ENCODE measurements at regions not wholly inside any gene's neighbourhood (a gene's known extent, or its start where the extent isn't known, plus 50 kb on each side); places are given as distances from the start of the nearest gene placed in this dataset.

GRCh38 chr10:53624722-53625121, 852.1 kb upstream of the MBL2 start:
- no peak for TF ChIP-seq CTCF (IDR thresholded peaks at IDR 0.05; ENCODE audit: low read depth, low read length)
- H3K4me3 ChIP-seq (ENCODE audit: low read depth, low read length) = no peak overlapping the region

DNA sequence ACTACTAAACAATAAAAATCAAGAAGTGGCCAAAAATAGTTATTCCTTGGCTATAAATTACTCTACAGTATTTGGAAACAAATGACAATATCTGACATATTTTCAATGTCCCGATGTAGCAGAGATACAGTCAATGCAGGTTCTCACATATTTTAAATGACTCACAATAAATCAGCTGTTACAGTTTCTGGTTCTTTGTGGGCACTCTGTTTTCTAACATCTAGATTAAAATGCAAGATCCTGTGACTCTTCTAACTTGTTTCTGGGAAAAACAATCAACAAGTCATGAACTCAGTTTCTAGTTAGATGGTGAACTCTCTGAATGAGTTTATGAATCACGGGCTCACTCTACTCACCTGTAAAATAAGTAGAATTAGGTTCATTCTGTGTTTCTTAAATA, 849.6 kb upstream of the MBL2 start:
- TF ChIP-seq CTCF (IDR thresholded peaks at IDR 0.05; ENCODE audit: low read depth, low read length) = no peak
- H3K4me3 ChIP-seq (ENCODE audit: low read depth, low read length) = no peak overlapping the region

DNA sequence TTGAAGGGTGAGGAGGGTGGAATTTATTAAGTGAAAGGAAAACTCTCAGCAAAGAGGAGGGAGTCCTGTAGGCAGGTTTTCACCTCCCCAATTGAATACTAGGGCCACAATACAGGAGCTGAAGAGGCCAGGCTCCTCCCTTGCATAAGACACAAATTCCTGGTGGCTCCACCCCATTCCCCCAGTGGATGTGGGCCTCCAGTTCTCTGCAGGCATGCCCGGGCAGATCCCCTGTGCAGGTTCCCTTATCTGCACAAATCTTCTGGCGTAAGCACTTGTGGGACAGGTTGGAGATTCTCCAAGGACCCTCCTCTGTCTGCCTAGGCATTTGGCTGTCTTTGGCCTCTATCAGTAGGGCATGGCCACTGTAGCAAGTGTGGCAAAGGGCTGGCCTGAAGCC, 847.1 kb upstream of the MBL2 start:
- no peak overlapping the region for H3K4me3 ChIP-seq (ENCODE audit: low read depth, low read length)
- TF ChIP-seq CTCF (IDR thresholded peaks at IDR 0.05; ENCODE audit: low read depth, low read length) = no peak

GRCh38 chr10:53607691-53608090, 835.1 kb upstream of the MBL2 start:
- TF ChIP-seq CTCF (IDR thresholded peaks at IDR 0.05; ENCODE audit: low read depth, low read length) = no peak
- H3K4me3 ChIP-seq (ENCODE audit: low read depth, low read length) = no peak overlapping the region

DNA sequence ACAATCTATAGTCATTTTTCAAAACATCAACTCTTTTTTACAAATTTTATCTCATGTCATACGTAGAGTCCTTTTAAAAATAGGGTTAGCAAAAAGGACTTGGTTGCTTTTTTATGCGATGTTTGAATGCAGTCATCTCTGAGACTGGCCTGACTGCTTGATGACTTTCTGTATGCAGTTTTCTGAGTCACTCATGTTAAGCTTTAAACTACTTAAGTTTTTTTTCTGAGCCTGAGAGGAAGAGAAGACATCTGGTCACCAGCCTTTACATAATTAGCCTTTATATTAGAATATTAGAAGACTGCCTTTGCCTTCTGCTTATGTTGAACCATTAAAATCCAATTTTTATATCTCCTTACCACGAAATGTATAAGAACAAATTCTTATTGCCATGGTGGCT, 834.4 kb upstream of the MBL2 start:
- H3K4me3 ChIP-seq (ENCODE audit: low read depth, low read length) = no peak overlapping the region
- no peak for TF ChIP-seq CTCF (IDR thresholded peaks at IDR 0.05; ENCODE audit: low read depth, low read length)

DNA sequence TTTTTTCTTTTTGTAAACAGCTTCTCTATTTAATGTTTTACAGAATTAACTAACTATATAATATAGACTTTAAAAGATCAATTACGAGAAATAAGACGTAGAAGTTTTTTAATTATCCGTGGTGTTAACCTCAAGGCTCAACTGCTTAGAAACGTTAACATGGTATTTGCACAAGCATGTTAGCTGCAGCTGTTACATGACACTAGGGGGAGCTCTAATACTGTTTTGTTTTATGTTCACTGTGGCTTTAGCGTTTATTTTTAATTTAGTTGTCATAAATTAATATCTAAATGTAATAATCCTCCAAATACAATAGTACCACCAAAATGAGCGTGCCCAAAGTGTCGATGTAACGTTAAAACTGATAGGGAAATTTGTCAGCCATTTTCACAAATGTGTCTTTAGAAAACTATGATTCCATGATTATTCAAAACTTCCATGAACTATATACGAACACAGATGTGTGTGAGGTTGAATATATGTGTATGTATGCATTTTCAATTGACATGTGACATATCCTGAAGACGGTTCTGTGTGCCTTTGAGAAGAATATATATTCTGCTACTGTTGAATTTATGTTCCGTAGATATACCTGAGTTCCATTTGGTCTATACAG, 828.8 kb upstream of the MBL2 start:
- TF ChIP-seq CTCF (IDR thresholded peaks at IDR 0.05; ENCODE audit: low read depth, low read length) = peak; percentile 43; the same call in 1 of the 2 replicates
- no peak overlapping the region for H3K4me3 ChIP-seq (ENCODE audit: low read depth, low read length)

- TF ChIP-seq CTCF (IDR thresholded peaks at IDR 0.05; ENCODE audit: low read depth, low read length) = no peak
- H3K4me3 ChIP-seq (ENCODE audit: low read depth, low read length) = no peak overlapping the region
These were observed 826.3 kb upstream of the MBL2 start for GRCh38 chr10:53598914-53599313.
